Stimulated activated CD8-positive, alpha-beta memory T cell treated with anti-CD3 and anti-CD28 coated beads, Interleukin-7, amount 100 ng/mL, for 48 hours (primary cell): ENCODE measurements at regions not wholly inside any gene's neighbourhood (a gene's known extent, or its start where the extent isn't known, plus 50 kb on each side); places are given as distances from the start of the nearest gene placed in this dataset.

ENCODE experiments used
- DNase-seq, 2 donors: peaks; one replicate each; pipeline ENCODE4 v3.0.0-alpha.2; 2020; ENCODE audit warnings: low read depth in 1 of 2; ENCODE audit errors: extremely low read depth in 1 of 2

DNA sequence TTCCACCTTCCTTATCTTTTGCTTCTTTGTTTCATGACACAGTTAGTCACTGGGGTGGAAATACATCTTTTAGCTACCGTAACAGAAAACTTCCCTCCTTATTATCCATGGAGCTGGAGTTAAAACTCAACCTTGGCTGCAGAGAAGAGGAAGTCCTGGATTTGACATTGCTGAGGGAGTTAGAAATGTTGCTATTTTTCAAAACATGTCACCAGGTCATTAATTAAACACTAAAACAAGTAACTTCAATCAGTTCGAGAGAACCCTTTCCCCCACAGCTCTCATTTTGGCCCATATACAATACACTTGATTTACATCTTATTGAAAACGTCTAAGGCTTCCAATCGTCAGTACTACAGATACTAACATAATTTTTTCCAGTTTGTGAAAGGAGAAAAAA lies 237.9 kb upstream of the CD180 start:
- no peak for DNase-seq

DNA sequence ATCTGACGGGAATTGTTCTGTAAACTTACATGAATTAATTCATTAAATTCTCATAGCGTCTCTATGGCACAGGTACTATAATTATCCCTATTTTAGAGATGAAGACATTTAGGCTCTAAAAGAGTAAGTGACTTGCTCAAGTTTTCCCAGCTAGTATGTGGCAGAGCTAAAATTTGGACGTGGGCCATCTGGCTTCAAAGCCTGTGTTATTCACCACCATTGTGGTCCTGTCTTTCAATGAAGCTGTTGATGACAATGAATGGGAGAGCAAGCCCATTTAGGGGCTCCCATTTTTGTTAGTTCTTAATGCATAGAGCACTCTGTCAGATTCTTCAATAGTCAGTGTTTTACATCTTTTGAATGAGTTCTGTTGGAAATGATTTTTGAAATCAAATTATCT lies 236.0 kb upstream of the CD180 start:
- no peak for DNase-seq

GRCh38 chr5:67431191-67431590 lies 234.6 kb upstream of the CD180 start:
- DNase-seq, result no peak

- DNase-seq, result no peak
These were observed 231.3 kb upstream of the CD180 start for GRCh38 chr5:67427850-67428298.

DNA sequence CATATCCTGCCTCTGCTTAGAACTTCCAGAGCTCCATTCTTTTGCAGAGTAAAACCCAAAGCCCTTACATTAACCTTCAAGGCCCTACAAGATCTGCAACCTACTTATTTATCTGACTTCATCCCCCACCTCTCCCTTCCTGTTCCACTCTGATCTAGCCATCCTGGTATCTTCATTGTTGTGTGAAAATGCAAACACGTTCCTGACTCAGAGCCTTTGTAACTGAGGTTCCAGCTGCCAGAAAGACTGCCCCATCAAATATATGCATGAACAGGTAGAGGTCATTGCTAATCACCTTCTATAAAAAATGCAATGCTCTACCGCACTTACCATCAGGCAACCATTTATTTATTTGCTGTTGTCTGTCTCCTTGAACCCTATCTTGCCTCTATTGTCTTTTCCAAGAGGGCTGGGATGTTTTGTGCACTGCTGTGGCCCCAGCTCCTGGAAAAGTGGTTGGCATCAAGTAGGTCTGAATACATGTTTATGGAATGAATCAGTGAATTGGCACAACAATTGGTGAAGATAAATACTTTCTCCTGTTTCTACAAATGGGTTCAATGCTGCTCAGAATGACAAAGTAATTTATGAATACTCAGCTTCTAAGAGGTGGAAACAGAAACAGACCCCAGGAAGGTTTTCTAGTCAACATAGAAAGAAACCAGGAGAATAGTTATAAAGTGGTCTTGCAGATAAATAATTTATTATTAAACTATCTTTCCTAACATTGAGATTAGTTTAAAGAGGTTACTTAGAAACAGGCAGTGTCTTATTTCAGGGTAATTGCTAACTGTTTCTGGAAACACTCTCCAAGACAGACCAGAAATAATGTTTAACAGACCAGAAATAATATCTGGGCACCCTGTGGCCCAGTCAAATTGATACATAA lies 230.6 kb upstream of the CD180 start:
- DNase-seq, result no peak

- no peak for DNase-seq
These were observed 228.9 kb upstream of the CD180 start for GRCh38 chr5:67425514-67425913.

- no peak for DNase-seq
These were observed 221.2 kb upstream of the CD180 start for GRCh38 chr5:67417839-67418238.

DNA sequence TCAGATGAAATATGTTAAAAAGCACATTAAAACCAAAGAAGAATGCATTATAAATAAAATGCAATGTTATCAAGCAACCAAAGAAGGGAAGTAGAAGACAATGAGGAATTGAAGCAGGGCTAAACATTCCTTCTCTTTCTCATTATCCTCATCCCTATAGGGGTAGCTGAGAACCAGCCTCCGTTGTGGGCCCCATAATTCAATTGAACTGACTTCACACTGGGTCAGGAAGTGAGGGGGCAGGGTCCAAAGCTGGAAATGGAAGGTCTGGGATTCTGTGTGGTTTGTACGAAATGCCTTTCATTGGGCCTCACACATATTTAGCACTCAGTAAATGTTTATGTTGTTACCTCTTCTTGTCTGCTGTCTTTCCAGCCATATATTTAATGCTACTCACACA lies 220.4 kb upstream of the CD180 start:
- DNase-seq, result no peak

DNA sequence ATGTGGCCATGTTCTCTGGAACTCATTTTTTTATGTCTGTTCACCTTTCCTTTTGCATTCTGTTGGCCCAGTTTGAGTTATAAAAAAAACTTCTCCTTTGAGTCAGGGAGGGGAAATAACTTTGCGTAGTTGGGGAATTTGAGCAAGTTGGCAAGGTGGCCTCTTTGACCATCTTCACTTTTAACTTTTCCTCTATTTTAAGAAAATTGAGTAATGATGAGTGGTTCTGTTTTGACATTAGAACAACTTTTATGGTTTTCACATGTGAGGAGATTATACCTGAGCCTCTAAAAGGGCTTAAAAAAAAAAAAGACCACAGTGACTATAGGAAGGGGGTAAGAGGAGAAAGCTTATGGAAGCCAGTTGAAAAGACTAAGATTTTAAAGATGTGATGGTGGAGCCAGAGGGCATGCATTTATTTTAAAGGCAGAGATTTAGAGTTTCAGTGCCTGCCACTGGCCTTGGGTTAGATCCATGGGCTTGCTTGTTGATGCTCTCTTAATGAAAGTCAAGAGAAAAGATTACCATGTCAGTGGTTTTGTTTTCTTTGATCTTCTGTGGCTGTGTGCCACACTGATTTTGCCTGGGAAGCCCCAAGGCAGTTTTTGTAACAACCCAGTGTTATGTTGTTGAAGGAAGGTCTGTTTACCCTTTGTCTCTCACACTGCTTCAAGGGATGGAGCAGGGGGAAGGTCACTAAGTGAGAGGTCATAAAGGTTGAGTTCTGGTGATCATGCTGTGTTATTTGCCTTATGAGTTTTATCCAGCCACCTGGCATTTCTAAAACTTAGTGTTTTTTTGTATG lies 219.7 kb upstream of the CD180 start:
- DNase-seq, result no peak

- DNase-seq, result no peak
These were observed 218.1 kb upstream of the CD180 start for GRCh38 chr5:67414712-67415111.

DNA sequence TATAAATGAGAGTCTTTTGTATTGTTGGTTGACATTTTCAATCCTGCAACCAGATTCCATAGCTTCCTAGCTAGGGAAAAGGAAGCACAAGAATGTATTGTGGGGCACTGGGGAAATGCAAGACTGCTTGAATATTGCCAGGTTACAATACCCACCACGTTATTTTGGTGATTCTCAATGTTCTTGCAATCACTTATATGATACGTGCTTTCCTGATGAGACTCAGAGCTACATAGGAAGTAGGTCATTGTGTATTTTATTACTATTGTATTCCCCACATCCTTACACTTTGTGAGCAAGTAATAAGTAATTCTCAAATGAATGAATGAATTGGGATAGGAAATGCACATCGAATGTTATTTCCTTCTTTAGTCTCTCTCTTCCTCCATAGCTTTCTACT lies 217.1 kb upstream of the CD180 start:
- no peak for DNase-seq

GRCh38 chr5:67409126-67409777 lies 212.7 kb upstream of the CD180 start:
- no peak for DNase-seq

DNA sequence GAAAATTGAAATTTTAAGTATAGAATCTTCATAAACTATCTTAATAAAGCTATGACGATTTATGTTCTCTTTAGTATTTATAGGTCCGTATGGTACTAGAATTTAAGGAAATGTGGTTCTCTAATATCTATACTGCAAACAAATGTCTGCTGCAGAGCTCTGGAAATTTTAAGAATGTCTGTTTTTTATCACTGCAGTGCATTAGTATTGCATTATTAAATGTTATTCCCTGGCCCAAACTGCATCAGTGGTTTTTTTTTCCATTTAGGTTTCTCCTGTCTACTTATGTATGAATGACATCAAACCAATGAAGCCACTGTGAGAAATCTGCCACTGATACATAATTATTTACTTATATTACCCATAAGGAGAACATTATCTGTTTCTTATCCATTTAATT lies 211.4 kb upstream of the CD180 start:
- no peak for DNase-seq

DNA sequence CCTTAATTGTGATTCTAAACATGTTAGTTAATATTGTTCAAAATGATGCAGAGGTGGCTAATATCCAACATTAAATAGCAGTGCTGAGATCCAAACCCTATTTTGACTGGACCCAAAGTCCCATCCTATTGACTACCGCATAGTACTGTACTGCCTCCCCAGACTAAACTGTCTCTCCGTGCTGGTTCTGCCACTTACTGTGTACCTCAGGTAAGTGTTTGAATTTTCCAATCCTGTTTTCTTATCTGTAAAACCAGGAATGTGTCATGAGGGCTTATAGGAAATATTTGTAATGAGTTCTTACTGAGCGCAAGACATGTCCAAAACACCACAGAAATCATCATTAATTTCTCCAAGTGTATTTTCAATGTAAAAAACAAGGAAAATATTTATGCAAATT lies 209.2 kb upstream of the CD180 start:
- DNase-seq, result no peak

- no peak for DNase-seq
These were observed 208.4 kb upstream of the CD180 start for GRCh38 chr5:67405101-67405364.

- no peak for DNase-seq
These were observed 207.9 kb upstream of the CD180 start for GRCh38 chr5:67404256-67405100.

DNA sequence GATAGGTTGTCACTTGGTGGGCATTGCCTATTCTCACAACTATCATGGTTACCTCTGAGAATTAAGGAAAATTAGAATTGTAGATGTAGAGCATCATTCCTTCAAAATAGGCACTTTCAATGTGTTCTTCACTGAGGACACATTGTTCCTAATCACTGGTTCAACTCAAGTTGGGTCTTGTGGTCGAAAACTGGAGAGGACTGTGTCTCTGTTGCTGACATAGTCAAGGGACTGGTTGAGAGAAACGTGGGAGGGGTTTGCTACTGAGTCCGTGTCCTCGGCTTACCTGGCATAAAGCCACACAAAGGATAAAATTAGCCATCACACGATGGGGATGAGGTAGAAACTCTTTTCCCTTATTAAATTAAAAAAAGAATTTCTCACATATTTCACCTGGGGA lies 205.9 kb upstream of the CD180 start:
- no peak for DNase-seq

DNA sequence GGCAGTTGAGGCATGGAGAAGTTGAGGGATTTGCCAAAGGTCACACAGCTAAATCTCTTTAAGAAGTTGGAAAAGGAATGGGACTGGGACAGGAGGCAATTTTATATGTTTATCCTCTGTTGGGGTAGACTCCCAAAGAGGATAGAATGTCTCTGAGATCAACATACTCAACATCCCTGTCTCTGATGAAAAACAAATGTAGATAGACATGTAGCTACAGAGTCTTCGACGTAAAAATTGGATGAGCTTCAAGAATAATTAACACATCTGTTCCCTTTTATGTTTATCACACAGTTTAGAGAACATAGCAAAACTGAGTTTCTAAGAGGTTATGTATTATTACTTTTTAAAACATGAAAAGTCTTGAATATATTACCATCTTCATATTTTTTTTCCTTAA lies 204.6 kb upstream of the CD180 start:
- no peak for DNase-seq

DNA sequence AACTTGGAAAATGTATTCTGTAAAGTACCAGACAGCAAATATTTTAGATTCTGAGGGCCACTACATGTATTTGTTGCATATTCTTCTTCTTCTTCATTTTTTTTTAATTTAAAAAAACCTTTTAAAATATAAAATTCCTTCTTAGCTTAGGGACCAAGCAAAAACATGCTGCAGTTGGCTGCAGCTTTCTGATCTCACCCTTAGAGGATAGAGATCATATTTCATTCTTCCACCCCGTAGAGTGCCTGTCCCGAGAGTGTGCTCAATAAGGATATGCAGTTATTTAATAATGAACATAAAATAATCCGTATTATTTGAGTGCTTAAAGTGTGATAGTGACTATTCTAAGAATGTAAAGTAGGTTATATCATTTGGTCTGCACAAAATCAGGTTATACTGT lies 204.2 kb upstream of the CD180 start:
- no peak for DNase-seq

DNA sequence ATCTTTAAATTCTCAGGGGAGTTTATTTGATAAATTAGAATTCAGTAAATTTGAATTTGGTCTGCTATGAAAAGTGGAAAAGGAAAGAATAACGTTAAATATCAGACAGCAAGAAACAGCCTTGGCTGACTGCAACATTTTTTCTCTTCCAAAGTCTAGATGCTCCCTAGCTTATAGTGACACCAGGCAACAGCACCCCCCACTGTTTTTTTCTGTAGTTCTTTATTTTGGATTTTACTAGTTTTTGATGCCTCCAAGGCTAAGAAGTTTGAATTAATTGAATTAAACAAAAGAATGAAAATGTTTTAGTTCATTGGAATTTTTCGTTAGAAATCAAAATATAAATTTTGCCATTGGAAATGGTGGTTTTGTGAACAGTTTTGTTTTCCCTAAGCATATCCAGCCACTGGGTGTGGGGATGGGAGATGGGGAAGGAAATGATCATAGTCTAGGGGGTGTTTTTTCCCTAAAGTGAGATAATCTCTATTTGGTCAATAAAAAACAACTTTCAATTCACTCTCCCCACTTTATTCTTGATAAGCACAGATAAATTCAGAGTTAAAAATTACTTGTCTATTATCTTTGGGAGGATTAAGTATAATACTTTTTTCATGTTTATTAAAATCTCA lies 199.3 kb upstream of the CD180 start:
- DNase-seq, result no peak

DNA sequence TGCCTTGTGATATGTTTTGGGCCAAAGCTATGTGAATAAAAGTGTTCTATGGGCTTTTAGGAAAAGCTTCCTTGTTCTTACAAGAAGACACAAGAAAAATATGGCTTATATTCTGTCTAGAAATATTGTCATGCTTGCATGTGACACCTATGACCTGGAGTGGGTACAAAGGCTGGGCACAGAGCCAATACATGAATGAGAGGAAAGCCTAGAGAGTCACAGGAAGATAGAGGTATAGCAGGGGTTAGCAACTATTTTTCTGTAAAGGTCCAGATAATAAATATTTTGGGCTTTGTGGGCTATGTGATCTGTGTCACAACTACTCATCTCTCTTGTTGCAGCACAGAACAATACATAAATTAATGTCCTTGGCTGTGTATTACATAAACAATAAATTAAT lies 196.6 kb upstream of the CD180 start:
- no peak for DNase-seq
